ENCODE measurements at regions not wholly inside any gene's neighbourhood (a gene's known extent, or its start where the extent isn't known, plus 50 kb on each side); places are given as distances from the start of the nearest gene placed in this dataset.

- Histone ChIP-seq H3K4me3 (no peak overlapping the region), H3K36me3 (no peaks in the 10 kb centered on the region), H3K27ac (no peak overlapping the region), H3K9me3 (no peaks in the 10 kb centered on the region), H3K4me1 (ENCODE audit: control insufficient read depth in 1 of 2, low read depth in 2 of 2) (no peaks in the 10 kb centered on the region), H3K27me3 (replicated peaks; ENCODE audit: insufficient read depth) (no peaks in the 10 kb centered on the region)
- ATAC-seq (ENCODE audit: insufficient number of reproducible peaks, low FRiP score, low read depth): no peak
- no peak for DNase-seq (ENCODE audit: low spot score)
- no peak for TF ChIP-seq CTCF (IDR thresholded peaks at IDR 0.05)
These were observed 291.9 kb upstream of the AJAP1 start for GRCh38 chr1:4362314-4363044.

GRCh38 chr1:4366091-4366490 lies 288.3 kb upstream of the AJAP1 start:
- no peak for TF ChIP-seq CTCF (IDR thresholded peaks at IDR 0.05)
- Histone ChIP-seq H3K27ac (no peak overlapping the region), H3K4me1 (ENCODE audit: control insufficient read depth in 1 of 2, low read depth in 2 of 2) (no peaks in the 10 kb centered on the region), H3K36me3 (no peaks in the 10 kb centered on the region), H3K27me3 (replicated peaks; ENCODE audit: insufficient read depth) (no peaks in the 10 kb centered on the region), H3K4me3 (no peak overlapping the region), H3K9me3 (no peaks in the 10 kb centered on the region)
- DNase-seq (ENCODE audit: low spot score): no peak
- ATAC-seq (ENCODE audit: insufficient number of reproducible peaks, low FRiP score, low read depth): no peak

DNA sequence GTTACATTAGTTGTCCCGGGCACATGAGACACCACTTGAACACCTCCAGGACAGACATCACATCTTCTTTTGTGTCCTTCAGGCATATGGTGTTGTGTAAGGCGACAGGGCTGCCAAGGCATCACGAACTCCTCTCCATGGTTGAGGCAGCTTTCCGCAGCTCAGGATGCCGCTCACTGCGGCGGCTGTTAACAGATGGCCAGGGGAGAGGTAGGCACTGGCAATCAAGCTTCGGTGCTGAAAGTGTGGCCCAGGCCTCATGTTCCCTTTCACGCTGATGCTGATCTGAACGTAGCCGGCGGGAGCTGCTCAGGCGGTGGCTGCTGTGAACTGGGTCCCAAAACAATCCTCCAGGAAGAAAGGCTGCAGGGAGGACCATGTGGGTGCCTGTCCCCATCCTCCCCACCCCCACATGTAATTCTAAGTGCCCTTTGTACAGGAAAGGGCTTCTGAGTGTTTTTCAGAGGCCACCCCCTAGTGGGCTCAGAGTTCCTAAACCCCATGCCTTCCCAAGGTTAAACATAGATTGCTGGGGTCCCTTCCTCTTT lies 287.1 kb upstream of the AJAP1 start:
- Histone ChIP-seq H3K27ac (no peak overlapping the region), H3K4me3 (no peak overlapping the region), H3K4me1 (ENCODE audit: control insufficient read depth in 1 of 2, low read depth in 2 of 2) (no peaks in the 10 kb centered on the region), H3K27me3 (replicated peaks; ENCODE audit: insufficient read depth) (no peaks in the 10 kb centered on the region), H3K36me3 (no peaks in the 10 kb centered on the region), H3K9me3 (no peaks in the 10 kb centered on the region)
- no peak for ATAC-seq (ENCODE audit: insufficient number of reproducible peaks, low FRiP score, low read depth)
- no peak for TF ChIP-seq CTCF (IDR thresholded peaks at IDR 0.05)
- no peak for DNase-seq (ENCODE audit: low spot score)

- TF ChIP-seq CTCF (IDR thresholded peaks at IDR 0.05): no peak
These were observed 285.1 kb upstream of the AJAP1 start for GRCh38 chr1:4369335-4369734.

DNA sequence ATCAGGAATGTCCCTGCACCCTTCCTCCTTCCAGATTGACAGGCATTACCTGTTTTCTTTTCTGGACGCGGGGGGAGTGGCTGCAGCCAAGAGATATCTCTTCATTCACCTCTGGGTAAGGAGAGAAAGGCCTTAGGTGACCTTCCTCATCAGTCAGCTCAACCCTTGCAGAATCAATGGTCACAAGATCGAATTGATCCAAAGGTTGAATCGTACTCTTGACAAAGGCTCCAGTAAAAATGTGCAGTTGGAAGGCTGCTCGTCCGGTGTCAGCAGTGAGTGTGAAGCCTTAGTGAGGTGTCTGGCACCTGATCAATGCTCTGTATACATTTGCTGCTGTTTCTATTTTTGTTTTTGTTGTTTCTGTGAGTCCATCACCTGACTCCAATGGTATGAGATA lies 282.6 kb upstream of the AJAP1 start:
- Histone ChIP-seq H3K4me3 (no peak overlapping the region), H3K36me3 (no peaks in the 10 kb centered on the region), H3K27me3 (replicated peaks; ENCODE audit: insufficient read depth) (no peaks in the 10 kb centered on the region), H3K4me1 (ENCODE audit: control insufficient read depth in 1 of 2, low read depth in 2 of 2) (no peaks in the 10 kb centered on the region), H3K27ac (no peak overlapping the region), H3K9me3 (no peaks in the 10 kb centered on the region)
- no peak for TF ChIP-seq CTCF (IDR thresholded peaks at IDR 0.05)
- DNase-seq (ENCODE audit: low spot score) (no peak), ATAC-seq (ENCODE audit: insufficient number of reproducible peaks, low FRiP score, low read depth) (no peak)

More at GRCh38 chr1:4369335-4369734, 285.1 kb upstream of the AJAP1 start:
- DNase-seq (ENCODE audit: low spot score) (no peak), ATAC-seq (ENCODE audit: insufficient number of reproducible peaks, low FRiP score, low read depth) (no peak)
- Histone ChIP-seq H3K27ac (no peak overlapping the region), H3K4me1 (ENCODE audit: control insufficient read depth in 1 of 2, low read depth in 2 of 2) (no peaks in the 10 kb centered on the region), H3K36me3 (no peaks in the 10 kb centered on the region), H3K4me3 (no peak overlapping the region), H3K27me3 (replicated peaks; ENCODE audit: insufficient read depth) (no peaks in the 10 kb centered on the region), H3K9me3 (no peaks in the 10 kb centered on the region)
